GM18870 (cell line): ENCODE measurements at regions not wholly inside any gene's neighbourhood (a gene's known extent, or its start where the extent isn't known, plus 50 kb on each side); places are given as distances from the start of the nearest gene placed in this dataset.
"Not testable (repeated sequence)": the region's sequence is repeated elsewhere in the genome, so short reads cannot be mapped to it uniquely, and the experiment has no call there.

ENCODE experiments used
- ATAC-seq: cut with Tn5 transposase; IDR thresholded peaks from one replicate; pipeline ENCODE4 v1.9.1; 2021; ENCODE audit warnings: moderate library complexity; ENCODE audit not compliant: unreplicated experiment

DNA sequence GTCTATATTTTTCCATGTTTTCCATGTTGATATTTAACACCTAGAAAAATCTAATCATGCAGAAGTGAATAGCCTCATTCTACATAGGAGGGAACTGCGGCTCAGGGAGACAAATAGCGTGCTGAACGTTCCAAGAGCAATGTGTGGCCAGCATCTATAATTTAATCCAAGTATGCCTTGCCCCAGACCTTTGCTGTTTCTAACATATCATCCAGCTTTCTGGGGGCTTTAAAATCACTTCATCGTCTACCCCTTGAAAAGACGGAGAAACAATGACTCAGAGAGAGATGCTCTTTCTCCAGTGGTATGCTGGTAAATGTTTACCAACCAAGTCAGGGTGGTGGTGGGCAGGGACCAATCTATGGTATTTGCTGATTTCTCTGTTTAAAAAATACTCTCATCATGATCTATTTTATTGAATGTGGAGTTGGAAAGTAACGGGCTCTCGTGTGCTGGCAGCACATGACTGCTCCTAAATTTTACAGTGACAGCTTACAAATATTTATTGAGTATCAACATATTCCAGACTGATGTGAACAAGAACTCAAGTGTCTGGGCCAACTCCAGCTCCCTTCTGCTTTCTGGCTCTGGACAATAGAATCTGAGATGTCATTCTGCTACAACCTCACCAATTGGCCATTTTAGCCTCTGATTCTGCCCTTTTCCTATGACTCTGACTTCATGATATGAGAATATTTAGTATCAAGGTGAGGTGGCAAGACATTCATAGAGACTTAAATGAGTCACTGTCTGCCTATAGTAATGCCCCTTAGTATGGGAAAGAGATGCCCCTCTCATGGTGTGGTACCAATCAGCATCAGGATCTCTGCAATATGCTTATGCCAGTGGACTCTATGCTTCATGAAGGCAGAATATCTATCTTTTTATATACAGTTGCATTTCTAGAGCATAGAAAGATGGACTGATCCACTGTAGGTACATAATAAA is 407.4 kb upstream of the TNC start:
- ATAC-seq: no peak

DNA sequence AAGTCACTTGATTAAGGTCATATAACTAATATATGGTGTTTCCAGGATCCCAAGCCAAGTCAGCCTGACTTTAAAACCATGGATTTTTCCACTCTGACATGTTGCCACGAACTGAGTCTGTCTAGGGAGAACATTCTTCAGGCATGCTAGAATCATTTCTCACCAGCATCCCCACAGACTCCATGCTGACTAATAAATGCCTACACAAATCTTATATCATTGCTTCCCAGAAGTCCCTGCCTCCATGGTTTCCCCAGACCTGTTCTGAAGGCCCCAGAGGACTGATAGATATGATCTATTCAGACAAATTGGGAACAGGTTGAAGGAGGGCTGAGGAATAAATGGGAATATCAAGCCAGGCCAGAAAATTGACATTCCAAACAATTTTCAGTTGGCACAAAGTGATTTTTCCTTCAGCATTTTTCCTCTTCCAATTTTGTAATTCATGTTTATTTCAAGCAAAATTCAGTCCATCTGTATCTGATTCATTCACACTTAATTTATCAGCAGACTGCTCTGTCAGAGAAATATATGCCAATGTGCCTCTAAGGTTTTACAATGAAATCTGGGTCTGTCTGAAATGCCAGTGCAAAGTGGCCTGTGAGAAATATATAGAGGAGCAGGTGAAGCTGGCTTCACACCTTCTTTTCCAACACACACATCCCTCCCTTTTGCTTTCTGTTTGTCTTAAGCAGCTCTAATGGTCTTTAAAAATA is 413.6 kb upstream of the TNC start:
- ATAC-seq: no peak

DNA sequence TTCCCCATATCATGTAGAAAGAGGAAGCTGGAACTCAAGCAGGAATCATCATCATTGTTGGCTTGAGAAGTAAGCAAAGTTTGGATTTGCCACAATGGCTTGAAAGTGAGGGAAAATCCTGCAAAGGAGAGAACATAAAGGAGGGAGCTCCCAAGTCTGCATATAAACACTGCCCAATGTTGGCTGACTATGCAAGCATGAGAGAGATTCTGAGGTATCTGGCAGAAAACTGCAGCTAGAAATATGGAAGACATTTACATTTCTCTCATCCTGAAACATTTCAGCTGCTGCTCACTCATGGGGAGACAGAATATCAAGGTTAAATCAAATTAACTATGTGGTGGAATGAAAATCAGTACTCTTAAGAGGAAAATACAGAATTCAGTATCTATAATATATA is 415.6 kb upstream of the TNC start:
- ATAC-seq: no peak

DNA sequence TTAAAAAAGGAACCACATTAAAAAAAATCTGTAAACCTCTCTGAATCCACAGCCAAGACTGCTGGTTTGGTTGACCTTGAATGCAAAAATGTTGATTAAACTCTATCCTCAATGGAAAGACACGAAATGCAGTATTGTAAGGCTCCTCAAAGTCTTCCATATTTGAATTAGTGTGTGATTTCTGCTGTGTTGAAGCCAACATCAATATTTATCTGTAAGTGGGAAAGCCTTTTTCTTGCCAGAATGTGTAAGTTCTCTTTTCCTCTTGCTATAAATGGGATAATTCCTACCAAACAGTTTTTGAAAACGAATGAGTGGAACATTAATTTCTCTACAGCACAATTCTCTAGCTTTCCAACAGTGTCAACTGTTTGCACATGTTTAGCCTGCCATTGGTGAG is 422.1 kb upstream of the TNC start:
- ATAC-seq: no peak

DNA sequence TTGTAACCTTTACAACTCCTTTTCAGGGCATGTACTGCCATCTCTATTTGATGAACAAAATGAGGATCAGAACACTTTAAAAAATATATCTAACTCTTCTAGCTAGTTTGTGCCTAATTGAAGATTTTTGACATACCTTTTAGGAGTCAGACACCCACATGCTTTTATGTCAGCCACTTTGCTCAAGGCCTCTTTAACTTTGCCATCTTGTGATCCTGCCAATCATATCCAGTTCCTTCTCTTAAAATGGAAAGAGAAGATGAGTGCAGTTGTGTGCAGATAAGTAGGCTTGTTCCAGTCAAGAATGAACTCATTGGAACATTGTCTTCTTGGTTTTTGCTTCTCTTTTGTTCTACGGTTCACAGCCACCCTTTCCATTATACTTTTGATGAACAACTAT is 425.6 kb upstream of the TNC start:
- no peak for ATAC-seq

DNA sequence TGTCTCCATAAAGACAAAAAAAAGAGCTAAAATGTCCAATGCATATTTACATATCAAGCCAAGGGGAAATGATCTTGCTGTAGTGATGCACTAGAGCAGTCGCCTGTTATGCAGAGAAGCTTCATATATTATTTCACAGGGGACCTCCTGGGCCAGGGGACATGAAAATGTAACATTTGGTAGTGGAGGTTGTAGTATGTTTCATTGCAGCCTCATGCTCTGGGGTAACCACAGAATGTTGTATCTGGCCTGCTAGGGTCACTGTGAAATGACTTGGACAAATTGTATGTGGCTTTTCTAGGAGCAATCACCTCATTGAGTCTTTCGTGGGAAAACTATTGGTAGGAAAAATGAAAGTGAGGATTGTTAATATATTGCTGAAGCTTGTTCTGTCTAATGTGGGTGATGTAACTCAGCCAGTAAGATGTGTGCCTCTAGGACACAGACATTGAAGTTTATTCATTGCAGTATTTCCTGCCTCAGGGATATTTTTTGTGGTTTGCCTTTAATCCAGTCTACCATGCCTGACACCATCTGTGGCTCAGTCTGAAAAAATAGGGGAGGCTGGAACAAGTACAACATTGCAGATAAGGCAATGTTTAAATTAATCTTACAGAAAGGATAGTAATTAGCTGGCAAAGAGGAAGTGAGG is 430.8 kb upstream of the TNC start:
- ATAC-seq: no peak

DNA sequence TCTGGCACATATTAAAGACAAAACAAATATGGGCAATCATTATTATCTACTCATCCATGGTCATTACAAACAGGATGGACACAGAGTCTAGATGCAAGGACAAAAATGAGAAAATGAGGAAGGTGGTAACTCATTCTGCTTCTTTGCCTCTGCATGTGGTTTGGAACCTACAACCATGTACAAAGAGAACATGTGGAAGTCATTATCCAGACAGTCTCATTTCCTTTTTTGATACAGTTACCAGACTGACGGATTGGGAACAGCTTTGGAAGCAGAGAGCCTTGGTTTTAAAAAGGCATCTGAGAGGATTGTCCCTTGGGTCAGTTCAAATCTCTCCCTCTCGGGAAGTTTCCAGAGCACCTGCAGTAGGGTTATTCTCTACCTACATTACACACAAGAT is 433.4 kb upstream of the TNC start:
- no peak for ATAC-seq

DNA sequence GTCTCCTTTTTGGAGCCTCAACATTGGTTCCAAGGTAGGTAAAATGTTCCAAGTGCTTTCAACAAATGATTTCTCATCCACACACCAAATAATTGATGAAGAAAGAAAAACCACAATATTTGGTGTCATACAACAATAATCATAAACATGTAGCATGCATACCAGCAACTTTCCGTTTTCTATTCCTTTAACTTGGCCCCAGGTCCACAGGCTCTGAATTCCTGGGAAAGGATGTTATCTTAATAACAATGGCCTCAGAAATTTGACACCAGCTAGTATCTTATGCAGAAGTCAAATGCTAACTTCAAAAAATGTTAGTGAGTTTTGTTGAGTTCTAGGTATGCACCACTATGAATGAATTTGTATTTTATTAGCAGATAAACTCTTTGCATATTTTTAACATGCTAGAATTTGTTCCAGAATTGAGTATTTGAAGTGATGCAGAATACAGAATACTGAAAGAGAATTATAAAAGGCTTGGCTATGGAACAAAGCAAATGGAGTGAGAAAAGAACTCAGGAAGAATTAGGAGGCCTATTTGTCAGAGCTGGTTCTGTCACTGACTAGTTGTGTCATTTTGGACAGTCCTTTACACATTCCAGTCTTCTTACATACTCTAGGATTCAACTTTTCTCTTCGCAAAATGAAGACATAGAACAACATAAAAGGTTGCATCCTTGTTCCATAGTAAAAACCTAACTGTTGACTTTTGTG is 435.3 kb upstream of the TNC start:
- ATAC-seq: no peak

DNA sequence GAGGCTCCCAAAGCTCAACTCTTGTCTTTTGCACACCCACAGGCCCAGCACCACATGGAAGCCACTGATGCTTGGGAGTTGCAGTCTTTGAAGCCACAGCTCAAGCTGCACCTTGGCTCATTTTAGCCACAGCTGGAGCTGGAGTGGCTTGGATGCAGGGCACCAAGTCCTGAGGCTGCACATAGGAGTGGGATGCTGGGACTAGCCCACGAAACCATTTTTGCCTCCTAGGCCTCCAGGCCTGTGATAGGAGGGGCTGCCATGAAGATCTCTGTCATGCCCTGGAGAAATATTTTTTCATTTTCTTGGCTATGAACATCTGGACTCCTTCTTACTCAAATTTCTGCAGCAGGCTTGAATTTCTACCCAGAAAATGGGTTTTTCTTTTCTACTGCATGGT is 438.5 kb upstream of the TNC start:
- no peak for ATAC-seq

DNA sequence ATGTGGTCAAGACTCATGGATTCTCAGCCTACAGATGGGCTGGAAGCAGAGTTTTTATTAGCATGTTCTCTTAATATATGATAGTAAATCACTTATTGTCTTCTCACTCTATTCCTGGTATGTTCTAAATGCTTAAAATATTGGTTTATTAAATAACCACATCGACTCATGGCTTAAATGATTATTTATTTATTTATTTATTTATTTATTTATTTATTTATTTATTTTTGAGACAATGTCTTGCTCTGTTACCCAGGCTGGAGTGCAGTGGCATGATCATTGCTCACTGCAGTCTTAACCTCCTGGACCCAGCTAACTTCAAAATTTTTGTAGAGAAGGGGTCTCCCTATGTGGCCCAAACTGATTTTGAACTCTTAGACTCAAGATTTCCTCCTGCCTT is 457.2 kb upstream of the TNC start:
- no peak for ATAC-seq

DNA sequence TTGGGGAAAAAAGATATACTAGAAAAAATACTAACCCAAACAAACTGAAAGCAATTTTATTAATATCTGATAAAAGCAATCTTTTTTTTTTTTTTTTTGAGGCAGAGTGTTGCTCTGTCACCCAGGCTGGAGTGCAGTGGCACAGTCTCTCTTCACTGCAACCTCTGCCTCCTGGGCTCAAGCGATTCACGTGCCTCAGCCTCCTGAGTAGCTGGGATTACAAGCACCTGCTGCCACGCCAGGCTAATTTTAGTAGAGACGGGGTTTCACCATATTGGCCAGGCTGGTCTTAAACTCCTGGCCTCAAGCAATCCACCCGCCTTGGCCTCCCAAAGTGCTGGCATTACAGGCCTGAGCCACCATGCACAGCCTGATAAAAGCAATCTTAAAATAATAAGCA is 467.5 kb upstream of the TNC start:
- ATAC-seq: not testable (repeated sequence)

DNA sequence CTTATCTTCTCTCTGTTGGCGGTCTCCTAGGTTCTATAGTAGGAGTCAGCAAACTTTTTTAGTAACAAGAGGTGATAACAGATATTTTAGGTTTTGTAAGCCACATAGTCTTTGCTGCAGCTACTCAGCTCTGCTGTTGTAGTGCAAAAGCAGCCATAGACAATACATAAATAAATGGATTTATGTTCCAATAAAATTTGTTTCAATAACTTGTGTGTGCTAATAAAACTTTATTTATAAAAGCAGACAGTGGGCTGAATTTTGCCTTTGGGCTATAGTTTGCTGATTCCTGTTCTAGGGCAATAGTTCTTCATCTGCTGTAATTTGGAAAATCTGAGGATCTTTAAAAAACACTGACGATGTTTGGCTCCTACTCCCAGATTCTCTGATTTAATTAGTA is 469.4 kb upstream of the TNC start:
- no peak for ATAC-seq

DNA sequence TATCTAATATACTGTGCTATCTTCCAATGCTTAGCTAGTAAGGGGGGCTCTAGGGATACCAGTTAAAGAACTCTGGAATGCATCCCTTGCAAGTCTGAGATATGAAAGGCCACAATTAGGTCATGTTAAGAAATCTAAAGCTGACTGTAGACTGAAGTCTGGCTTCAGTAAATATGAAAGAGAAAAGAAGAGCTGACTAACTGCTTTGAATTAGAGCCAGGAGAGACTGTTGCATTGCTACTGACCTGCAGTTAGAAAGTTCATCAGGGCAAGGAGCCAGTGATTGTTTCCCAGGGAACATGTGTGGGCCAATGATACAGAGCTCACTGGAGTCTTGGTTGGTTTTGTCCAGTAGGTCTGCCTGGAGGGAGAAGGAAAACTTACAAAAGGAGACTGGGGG is 472.1 kb upstream of the TNC start:
- ATAC-seq: no peak

DNA sequence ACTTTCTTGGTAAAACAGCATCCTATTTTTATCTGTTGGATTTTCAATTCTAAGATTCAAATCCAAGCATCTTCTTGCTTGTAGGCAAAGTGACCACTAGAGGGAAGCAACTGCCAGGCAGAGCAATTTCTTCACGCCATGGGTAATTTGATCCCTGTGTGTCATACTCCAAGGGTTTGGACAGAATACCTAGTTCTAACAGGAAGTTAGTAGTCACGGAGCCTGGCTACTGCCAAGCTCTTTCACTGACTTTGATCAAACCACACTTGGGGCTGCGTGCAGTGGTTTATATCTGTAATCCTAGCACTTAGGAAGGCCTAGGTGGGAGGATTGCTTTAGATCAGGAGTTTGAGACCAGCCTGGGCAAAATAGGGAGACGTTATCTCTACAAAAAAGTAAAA is 473.6 kb upstream of the TNC start:
- ATAC-seq: peak; percentile 38

DNA sequence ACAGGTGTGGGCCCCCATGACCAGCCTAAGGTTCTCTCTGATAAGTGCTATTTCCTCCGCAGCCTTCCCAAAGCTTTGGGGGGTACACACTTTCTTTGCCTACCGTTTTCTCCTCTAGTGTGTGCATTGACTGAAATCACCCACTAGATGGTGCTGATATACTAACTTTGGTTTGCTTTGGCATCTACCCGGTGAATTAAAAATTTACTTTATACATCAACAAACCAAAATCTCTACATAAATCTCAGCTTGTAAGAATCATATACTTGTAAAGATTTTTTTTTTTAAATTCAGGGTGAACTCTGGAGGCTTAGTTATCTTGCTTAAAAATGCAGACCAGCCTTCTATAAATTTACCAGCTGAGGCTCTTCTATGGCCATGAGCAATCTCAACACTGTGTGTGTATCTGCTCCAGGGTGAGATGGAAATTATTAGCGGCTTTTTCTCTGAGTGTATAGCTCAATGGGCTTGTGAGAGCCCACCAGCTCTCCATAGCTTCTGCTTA is 475.7 kb upstream of the TNC start:
- ATAC-seq: no peak

DNA sequence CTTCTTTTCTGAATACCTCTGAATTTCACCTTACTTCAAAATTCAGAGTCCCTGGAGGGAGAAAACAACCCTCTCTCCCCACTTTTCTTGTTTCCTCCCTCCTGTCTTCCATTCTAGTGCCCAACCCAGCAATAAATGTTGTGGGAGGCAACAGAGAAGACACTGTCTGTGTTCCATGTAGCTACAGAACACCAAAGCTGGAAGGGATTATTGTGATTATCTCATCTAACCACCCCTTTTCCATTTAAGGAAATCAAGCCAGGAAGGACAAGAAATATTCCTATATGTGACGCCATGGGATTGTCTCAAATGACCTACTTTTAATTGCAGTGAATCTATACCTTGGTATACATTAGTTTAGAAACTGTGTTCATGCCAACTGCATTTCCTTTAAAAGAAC is 476.6 kb upstream of the TNC start:
- ATAC-seq: no peak

DNA sequence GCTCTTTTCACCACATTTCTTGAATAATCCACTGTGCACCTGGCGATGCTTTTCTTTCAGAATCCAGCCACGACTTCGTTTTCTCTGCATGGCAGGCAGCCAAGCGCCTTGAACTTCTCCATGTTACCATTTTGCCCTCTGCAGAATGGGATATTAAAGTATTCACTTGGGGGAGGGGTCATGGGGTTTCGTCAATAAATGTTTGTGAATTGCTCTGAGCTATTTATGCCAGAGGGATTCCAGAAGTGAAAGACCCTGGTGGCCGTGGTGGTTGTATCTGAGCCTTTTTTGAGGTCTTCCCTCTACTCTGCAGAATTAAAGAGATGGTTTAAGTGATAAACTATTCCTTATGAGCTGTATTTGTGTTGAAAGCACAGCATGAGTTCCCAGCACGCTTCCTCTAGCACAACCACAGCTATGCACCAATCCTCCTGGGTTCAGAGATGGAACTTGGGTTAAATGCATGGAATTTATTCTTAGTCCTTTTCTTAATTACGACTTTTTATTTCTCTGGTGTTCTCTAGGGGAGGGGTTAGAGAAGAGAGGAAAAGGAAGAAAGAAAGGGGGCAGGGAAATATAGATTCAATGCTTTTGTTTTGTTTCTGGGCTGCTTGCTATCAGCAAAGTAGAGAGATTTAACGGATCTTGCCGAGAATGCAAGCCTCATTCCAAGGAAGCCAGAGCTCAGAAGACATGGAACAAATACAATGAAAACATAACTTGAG is 478.2 kb upstream of the TNC start:
- ATAC-seq: no peak

DNA sequence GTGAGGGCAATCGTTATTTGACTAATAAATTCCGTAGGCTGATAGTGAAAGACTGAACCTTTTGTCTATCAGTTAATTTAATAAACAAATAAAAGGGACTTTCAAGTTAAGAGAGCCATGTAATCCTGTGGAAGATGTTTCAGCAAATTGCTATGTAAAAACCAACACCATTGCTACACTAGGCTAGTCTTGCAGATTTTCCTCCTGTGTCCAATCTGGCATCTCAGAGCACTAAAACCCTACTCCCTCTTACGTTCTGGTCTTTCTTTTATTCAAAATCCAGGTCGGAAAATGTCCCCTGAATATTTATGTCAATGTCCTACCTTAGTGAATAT is 478.8 kb upstream of the TNC start:
- no peak for ATAC-seq

DNA sequence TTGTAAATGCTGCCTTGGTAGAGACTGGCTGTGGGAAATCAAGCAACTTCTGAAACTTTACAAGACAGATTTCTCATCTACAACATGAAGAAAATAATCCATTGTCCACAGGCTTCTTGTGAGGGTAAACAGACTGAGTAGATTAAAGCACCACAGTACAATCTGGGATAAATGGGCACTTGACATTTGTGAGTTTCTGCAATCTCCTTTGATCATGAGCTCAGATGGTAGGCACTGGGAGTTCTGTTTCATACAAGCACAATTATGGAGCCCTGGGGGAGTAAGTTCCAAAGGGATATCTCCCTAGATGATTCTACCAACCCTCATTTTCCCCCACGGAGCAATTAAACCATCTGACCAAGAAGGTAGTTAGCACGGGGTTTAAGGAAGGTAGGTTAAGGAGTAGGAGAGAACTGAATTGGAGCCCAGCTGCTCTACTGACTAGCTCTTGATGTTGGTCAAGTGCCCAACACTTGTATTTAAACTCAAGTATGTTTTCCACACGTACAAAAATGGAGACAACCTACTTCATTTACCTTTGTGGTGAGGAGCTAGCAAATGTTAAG is 479.5 kb upstream of the TNC start:
- ATAC-seq: no peak

DNA sequence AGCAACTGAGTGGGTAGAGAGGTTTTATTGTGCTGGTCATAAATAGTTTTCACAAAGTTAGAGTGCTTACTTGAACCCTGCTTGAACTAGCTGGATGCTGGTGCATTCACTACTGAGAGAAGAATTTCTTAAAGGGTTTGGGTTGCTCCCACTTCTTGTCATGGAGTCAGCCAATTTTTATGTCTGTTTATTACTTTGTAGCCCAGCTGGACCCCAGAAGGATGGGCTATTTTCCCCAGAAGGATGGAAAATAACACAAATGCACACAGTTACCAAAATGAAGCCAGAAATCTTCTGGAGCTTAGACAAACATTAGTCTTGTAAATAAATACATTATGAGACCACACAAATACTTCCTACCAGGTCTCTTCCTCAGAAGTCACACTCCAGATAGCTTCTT is 480.8 kb upstream of the TNC start:
- ATAC-seq: no peak
